GM23338 (cell line): ENCODE measurements at regions not wholly inside any gene's neighbourhood (a gene's known extent, or its start where the extent isn't known, plus 50 kb on each side); places are given as distances from the start of the nearest gene placed in this dataset.
A peak's percentile ranks its signal among the peaks of the same experiment; 100 is the strongest.

Source experiments
- ATAC-seq: fragments of 200-7000 bp; cut with Tn5 transposase; 3 replicates; pipeline ENCODE4 v1.9.1; 2020
- DNase-seq: peaks from one replicate; pipeline ENCODE4 v3.0.0-alpha.2; 2015; ENCODE audit warnings: low spot score
- H2AFZ ChIP-seq: fragments of 200-600 bp; sonication (generic); 2 replicates; pipeline ENCODE4 v1.8.0; 2016; ENCODE audit warnings: antibody characterized with exemption, mild to moderate bottlenecking, moderate library complexity
- H3F3A ChIP-seq: fragments of 200-600 bp; sonication (generic); replicated peaks from 2 replicates; pipeline ENCODE4 v1.8.0; 2017; ENCODE audit warnings: antibody characterized with exemption, mixed run types, low read depth
- H3K27ac ChIP-seq: fragments of 200-600 bp; sonication (generic); 2 replicates; pipeline ENCODE4 v1.6.1; 2016; ENCODE audit warnings: low read depth
- H3K27me3 ChIP-seq: fragments of 200-600 bp; sonication (generic); 2 replicates; pipeline ENCODE4 v1.8.0; 2016; ENCODE audit warnings: mild to moderate bottlenecking, mixed run types, moderate library complexity; ENCODE audit not compliant: insufficient read depth
- H3K36me3 ChIP-seq: fragments of 200-600 bp; sonication (generic); 2 replicates; pipeline ENCODE4 v1.8.0; 2016; ENCODE audit warnings: mild to moderate bottlenecking; ENCODE audit not compliant: insufficient read depth
- H3K4me1 ChIP-seq: fragments of 200-600 bp; sonication (generic); 2 replicates; pipeline ENCODE4 v1.8.0; 2016; ENCODE audit warnings: mild to moderate bottlenecking, moderate library complexity; ENCODE audit not compliant: insufficient read depth
- H3K4me2 ChIP-seq: fragments of 200-600 bp; sonication (generic); 2 replicates; pipeline ENCODE4 v1.7.1; 2017; ENCODE audit warnings: mixed run types
- H3K4me3 ChIP-seq: fragments of 200-600 bp; sonication (generic); 2 replicates; pipeline ENCODE4 v1.6.1; 2016; ENCODE audit warnings: mixed run types
- H3K79me2 ChIP-seq: fragments of 200-600 bp; sonication (generic); replicated peaks from 2 replicates; pipeline ENCODE4 v1.8.0; 2017; ENCODE audit warnings: mild to moderate bottlenecking; ENCODE audit not compliant: insufficient read depth
- H3K9me2 ChIP-seq: fragments of 200-600 bp; sonication (generic); 2 replicates; pipeline ENCODE4 v1.8.0; 2017; ENCODE audit not compliant: insufficient read depth
- H4K20me1 ChIP-seq: fragments of 200-600 bp; sonication (generic); replicated peaks from 2 replicates; pipeline ENCODE4 v1.8.0; 2017; ENCODE audit warnings: mild to moderate bottlenecking; ENCODE audit not compliant: insufficient read depth
- H3K27ac Mint-ChIP-seq: 2 replicates; pipeline ENCODE4 v1.8.0; 2020; ENCODE audit warnings: inconsistent platforms, mild to moderate bottlenecking, moderate library complexity, mixed read lengths
- H3K27me3 Mint-ChIP-seq: 3 replicates; pipeline ENCODE4 v1.8.0; 2022; ENCODE audit warnings: low read depth, mild to moderate bottlenecking, moderate library complexity, mixed read lengths, inconsistent platforms; ENCODE audit not compliant: insufficient read depth, poor library complexity
- H3K36me3 Mint-ChIP-seq: 3 replicates; pipeline ENCODE4 v1.8.0; 2021; ENCODE audit warnings: low read depth, mild to moderate bottlenecking, inconsistent platforms, moderate library complexity, mixed read lengths
- H3K4me1 Mint-ChIP-seq: 3 replicates; pipeline ENCODE4 v1.8.0; 2020; ENCODE audit warnings: mild to moderate bottlenecking, inconsistent platforms, mixed read lengths
- H3K4me3 Mint-ChIP-seq: 3 replicates; pipeline ENCODE4 v1.8.0; 2021; ENCODE audit warnings: moderate library complexity, mild to moderate bottlenecking, inconsistent platforms, mixed read lengths
- H3K9me3 Mint-ChIP-seq: 3 replicates; pipeline ENCODE4 v1.8.0; 2020; ENCODE audit warnings: moderate library complexity, mild to moderate bottlenecking, inconsistent platforms, mixed read lengths
- CREB1 ChIP-seq: fragments of 250-450 bp; sonication (Bioruptor Pico); IDR thresholded peaks from 2 replicates; pipeline ENCODE4 v1.5.0; 2020; ENCODE audit warnings: low read depth, mild to moderate bottlenecking, moderate library complexity
- EZH2phosphoT487 ChIP-seq: fragments of 200-600 bp; sonication (generic); IDR thresholded peaks from one replicate; pipeline ENCODE4 v1.8.1; 2018; ENCODE audit warnings: antibody characterized with exemption; ENCODE audit not compliant: unreplicated experiment
- JUNB ChIP-seq: IDR thresholded peaks from one replicate; pipeline ENCODE4 v1.6.1; 2016; ENCODE audit warnings: antibody characterized with exemption; ENCODE audit not compliant: unreplicated experiment
- NANOG ChIP-seq: IDR thresholded peaks from 2 replicates; pipeline ENCODE4 v1.6.1; 2016; ENCODE audit warnings: antibody characterized with exemption, borderline replicate concordance
- STAT1 ChIP-seq: IDR thresholded peaks from one replicate; pipeline ENCODE4 v1.6.1; 2016; ENCODE audit warnings: antibody characterized with exemption; ENCODE audit not compliant: unreplicated experiment
- ZNF114 ChIP-seq: fragments of 250-450 bp; sonication (Bioruptor Pico); IDR thresholded peaks from 2 replicates; pipeline ENCODE4 v1.5.0; 2020; ENCODE audit warnings: mild to moderate bottlenecking, moderate library complexity
- TF ChIP-seq, protein P1 (sequence below): IDR thresholded peaks from 2 replicates; pipeline ENCODE4 v1.6.1; 2016; ENCODE audit warnings: antibody characterized with exemption
- TF ChIP-seq, protein P2 (sequence below), 2 experiments: fragments of 200-600 bp in 1 of 2; sonication (generic) in 1 of 2; conservative IDR thresholded peaks; 2 replicates each; pipeline versions ENCODE4 v1.5.1 to v1.6.1; 2016 to 2017; ENCODE audit warnings: antibody characterized with exemption in 2 of 2, low read depth in 2 of 2, mild to moderate bottlenecking in 2 of 2, moderate library complexity in 1 of 2
- TF ChIP-seq, protein P3 (sequence below): IDR thresholded peaks from one replicate; pipeline ENCODE4 v1.6.1; 2018; ENCODE audit warnings: antibody characterized with exemption; ENCODE audit not compliant: unreplicated experiment

DNA sequence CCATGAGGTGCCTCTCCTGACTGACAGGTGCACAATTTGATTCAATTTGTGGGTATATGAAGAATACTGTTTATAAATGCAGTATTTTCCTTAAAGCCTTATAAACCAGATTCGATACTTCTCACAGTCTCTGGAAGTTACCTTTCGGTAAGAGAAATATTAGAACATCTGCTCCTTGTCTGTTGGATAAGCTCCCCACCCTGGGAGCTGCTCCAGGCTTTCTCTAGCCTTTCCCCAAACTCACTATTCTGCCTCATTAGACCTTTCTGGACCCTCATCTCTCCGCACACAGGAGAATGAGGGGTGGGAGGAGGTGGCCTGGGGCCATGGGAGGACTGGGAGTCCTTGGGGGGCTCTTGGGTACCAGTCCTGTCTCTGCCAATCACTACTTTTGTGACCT lies 59.8 kb upstream of the TBC1D21 start (continued):
- TF ChIP-seq, protein P1, sequence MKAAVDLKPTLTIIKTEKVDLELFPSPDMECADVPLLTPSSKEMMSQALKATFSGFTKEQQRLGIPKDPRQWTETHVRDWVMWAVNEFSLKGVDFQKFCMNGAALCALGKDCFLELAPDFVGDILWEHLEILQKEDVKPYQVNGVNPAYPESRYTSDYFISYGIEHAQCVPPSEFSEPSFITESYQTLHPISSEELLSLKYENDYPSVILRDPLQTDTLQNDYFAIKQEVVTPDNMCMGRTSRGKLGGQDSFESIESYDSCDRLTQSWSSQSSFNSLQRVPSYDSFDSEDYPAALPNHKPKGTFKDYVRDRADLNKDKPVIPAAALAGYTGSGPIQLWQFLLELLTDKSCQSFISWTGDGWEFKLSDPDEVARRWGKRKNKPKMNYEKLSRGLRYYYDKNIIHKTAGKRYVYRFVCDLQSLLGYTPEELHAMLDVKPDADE = no peak
- TF ChIP-seq, protein P2, sequence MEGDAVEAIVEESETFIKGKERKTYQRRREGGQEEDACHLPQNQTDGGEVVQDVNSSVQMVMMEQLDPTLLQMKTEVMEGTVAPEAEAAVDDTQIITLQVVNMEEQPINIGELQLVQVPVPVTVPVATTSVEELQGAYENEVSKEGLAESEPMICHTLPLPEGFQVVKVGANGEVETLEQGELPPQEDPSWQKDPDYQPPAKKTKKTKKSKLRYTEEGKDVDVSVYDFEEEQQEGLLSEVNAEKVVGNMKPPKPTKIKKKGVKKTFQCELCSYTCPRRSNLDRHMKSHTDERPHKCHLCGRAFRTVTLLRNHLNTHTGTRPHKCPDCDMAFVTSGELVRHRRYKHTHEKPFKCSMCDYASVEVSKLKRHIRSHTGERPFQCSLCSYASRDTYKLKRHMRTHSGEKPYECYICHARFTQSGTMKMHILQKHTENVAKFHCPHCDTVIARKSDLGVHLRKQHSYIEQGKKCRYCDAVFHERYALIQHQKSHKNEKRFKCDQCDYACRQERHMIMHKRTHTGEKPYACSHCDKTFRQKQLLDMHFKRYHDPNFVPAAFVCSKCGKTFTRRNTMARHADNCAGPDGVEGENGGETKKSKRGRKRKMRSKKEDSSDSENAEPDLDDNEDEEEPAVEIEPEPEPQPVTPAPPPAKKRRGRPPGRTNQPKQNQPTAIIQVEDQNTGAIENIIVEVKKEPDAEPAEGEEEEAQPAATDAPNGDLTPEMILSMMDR (conservative IDR thresholded peaks at IDR 0.05; ENCODE audit: low read depth in 2 of 2) = no peak
- TF ChIP-seq NANOG (no peak), EZH2phosphoT487 (no peak), CREB1 (no peak)
- TF ChIP-seq, protein P3, sequence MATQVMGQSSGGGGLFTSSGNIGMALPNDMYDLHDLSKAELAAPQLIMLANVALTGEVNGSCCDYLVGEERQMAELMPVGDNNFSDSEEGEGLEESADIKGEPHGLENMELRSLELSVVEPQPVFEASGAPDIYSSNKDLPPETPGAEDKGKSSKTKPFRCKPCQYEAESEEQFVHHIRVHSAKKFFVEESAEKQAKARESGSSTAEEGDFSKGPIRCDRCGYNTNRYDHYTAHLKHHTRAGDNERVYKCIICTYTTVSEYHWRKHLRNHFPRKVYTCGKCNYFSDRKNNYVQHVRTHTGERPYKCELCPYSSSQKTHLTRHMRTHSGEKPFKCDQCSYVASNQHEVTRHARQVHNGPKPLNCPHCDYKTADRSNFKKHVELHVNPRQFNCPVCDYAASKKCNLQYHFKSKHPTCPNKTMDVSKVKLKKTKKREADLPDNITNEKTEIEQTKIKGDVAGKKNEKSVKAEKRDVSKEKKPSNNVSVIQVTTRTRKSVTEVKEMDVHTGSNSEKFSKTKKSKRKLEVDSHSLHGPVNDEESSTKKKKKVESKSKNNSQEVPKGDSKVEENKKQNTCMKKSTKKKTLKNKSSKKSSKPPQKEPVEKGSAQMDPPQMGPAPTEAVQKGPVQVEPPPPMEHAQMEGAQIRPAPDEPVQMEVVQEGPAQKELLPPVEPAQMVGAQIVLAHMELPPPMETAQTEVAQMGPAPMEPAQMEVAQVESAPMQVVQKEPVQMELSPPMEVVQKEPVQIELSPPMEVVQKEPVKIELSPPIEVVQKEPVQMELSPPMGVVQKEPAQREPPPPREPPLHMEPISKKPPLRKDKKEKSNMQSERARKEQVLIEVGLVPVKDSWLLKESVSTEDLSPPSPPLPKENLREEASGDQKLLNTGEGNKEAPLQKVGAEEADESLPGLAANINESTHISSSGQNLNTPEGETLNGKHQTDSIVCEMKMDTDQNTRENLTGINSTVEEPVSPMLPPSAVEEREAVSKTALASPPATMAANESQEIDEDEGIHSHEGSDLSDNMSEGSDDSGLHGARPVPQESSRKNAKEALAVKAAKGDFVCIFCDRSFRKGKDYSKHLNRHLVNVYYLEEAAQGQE = no peak

DNA sequence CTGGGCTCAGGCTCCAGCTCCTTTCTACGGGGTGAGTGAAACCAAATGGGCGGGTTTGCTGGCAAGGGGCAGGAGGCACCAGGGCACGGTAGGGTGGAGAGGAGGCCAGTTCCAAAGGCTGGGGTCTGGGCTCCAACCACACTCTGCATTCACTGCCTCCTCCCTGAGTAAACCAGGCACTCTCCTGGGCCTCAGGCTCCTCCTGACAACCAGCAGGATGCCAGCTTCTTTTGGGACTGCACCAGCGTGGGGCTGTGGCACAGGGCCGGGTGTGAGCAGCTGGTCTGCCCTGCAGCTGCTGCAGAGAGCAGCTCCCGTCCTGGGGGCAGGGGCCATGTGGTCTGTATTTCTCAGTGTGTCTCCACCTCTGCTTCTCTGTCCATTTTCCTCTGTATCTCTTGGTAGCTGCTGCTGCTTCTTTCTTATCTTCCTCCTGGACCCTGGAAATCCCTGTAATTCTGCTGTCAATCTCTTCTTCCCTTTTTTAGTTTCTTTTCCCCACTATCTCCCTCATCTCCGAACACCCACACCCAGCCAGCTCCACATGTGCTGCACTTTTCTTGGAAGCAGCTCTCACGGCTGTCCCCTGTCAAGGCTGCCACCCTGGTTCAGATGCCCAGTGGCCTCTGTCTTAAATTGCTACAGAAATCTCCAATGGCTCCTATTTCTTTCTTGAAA lies 54.9 kb upstream of the TBC1D21 start:
- H3K79me2 ChIP-seq = no peaks in the 10 kb centered on the region
- H3K9me3 Mint-ChIP-seq = no peaks in the 10 kb centered on the region; the same call in 2 of the 3 replicates
- no peak overlapping the region for H3K27ac ChIP-seq
- no peak overlapping the region for H3K4me2 ChIP-seq
- no peaks in the 10 kb centered on the region for H4K20me1 ChIP-seq
- no peaks in the 10 kb centered on the region for H3K36me3 ChIP-seq
- H3K27me3 ChIP-seq = no peaks in the 10 kb centered on the region
- no peaks in the 10 kb centered on the region for H3K4me1 Mint-ChIP-seq
- no peaks in the 10 kb centered on the region for H3K9me2 ChIP-seq
- peak; percentile 45; the same call in 1 of the 3 replicates for ATAC-seq
- no peaks in the 10 kb centered on the region for H3K4me1 ChIP-seq
- no peaks in the 10 kb centered on the region for H3F3A ChIP-seq
- H3K4me3 Mint-ChIP-seq = no peak overlapping the region
- no peak overlapping the region for H3K27ac Mint-ChIP-seq
- H3K27me3 Mint-ChIP-seq = peaks cover 8% of the 10 kb centered on the region
- no peaks in the 10 kb centered on the region for H3K36me3 Mint-ChIP-seq
- H2AFZ ChIP-seq = no peak overlapping the region
- no peak overlapping the region for H3K4me3 ChIP-seq
- DNase-seq = no peak
- TF ChIP-seq EZH2phosphoT487 (no peak), JUNB (no peak), CREB1 (no peak), ZNF114 (no peak), STAT1 (no peak)
- TF ChIP-seq, protein P3 = no peak
- TF ChIP-seq, protein P1 = no peak
